Liver (tissue), 8 donors: ENCODE measurements at regions not wholly inside any gene's neighbourhood (a gene's known extent, or its start where the extent isn't known, plus 50 kb on each side); places are given as distances from the start of the nearest gene placed in this dataset.

ENCODE experiments used
- DNase-seq: peaks from one replicate; pipeline ENCODE4 v3.0.0-alpha.2; 2017; ENCODE audit warnings: low spot score
- H3K27ac ChIP-seq, 2 donors: one replicate each; pipeline ENCODE4 v1.7.0; 2013; ENCODE audit warnings: inconsistent platforms in 2 of 2, low read length in 2 of 2, control low read depth in 1 of 2, low read depth in 1 of 2, mild to moderate bottlenecking in 1 of 2
- H3K27me3 ChIP-seq, 4 donors: one replicate each; pipeline versions ENCODE4 v1.6.1 to v1.7.0; 2013; ENCODE audit warnings: low read length in 3 of 4, inconsistent platforms in 1 of 4, mild to moderate bottlenecking in 1 of 4, moderate library complexity in 1 of 4; ENCODE audit not compliant: control insufficient read depth in 4 of 4, insufficient read depth in 4 of 4
- H3K36me3 ChIP-seq, 4 donors: one replicate each; pipeline versions ENCODE4 v1.6.1 to v1.7.0; 2013; ENCODE audit warnings: low read length in 3 of 4, mild to moderate bottlenecking in 3 of 4, low read depth in 1 of 4, moderate library complexity in 1 of 4; ENCODE audit not compliant: control insufficient read depth in 4 of 4, insufficient read depth in 3 of 4
- H3K4me1 ChIP-seq, 4 donors: one replicate each; pipeline versions ENCODE4 v1.6.1 to v1.7.0; 2013; ENCODE audit warnings: low read length in 3 of 4, mild to moderate bottlenecking in 3 of 4, moderate library complexity in 1 of 4; ENCODE audit not compliant: control insufficient read depth in 4 of 4, insufficient read depth in 4 of 4
- H3K4me3 ChIP-seq, 3 donors: one replicate each; pipeline versions ENCODE4 v1.6.1 to v1.7.0; 2013; ENCODE audit warnings: low read length in 3 of 3, control low read depth in 1 of 3, low read depth in 1 of 3, mild to moderate bottlenecking in 1 of 3
- H3K9ac ChIP-seq, 2 donors: one replicate each; pipeline ENCODE4 v1.7.0; 2013; ENCODE audit warnings: low read length in 2 of 2, mild to moderate bottlenecking in 2 of 2, moderate library complexity in 2 of 2, control low read depth in 1 of 2, low read depth in 1 of 2
- H3K9me3 ChIP-seq, 4 donors: one replicate each; pipeline versions ENCODE4 v1.6.1 to v1.7.0; 2013; ENCODE audit warnings: low read length in 3 of 4; ENCODE audit not compliant: control insufficient read depth in 4 of 4
- EGR1 ChIP-seq, 2 donors: IDR thresholded peaks; 2 replicates each; pipeline ENCODE4 v1.6.1; 2016 to 2018; ENCODE audit warnings: antibody characterized with exemption in 2 of 2, low read depth in 2 of 2
- FOXA1 ChIP-seq: IDR thresholded peaks from 2 replicates; pipeline ENCODE4 v1.6.1; 2016; ENCODE audit warnings: antibody characterized with exemption
- GABPA ChIP-seq, 2 donors: IDR thresholded peaks in 1 of 2; conservative IDR thresholded peaks in 1 of 2; 2 replicates each; pipeline ENCODE4 v1.6.1; 2016; ENCODE audit warnings: antibody characterized with exemption in 2 of 2, mild to moderate bottlenecking in 1 of 2, moderate library complexity in 1 of 2
- HNF4A ChIP-seq, 2 donors: conservative IDR thresholded peaks; 2 replicates each; pipeline ENCODE4 v1.6.1; 2016; ENCODE audit warnings: antibody characterized with exemption in 2 of 2, mild to moderate bottlenecking in 2 of 2
- HNF4G ChIP-seq: IDR thresholded peaks from 2 replicates; pipeline ENCODE4 v1.6.1; 2016; ENCODE audit warnings: antibody characterized with exemption
- JUND ChIP-seq, 2 donors: IDR thresholded peaks; 2 replicates each; pipeline ENCODE4 v1.6.1; 2016; ENCODE audit warnings: antibody characterized with exemption in 2 of 2
- NR2F2 ChIP-seq: IDR thresholded peaks from 2 replicates; pipeline ENCODE4 v1.6.1; 2016; ENCODE audit warnings: antibody characterized with exemption
- RAD21 ChIP-seq, 2 donors: IDR thresholded peaks; 2 replicates each; pipeline ENCODE4 v1.6.1; 2016; ENCODE audit warnings: antibody characterized with exemption in 2 of 2, mild to moderate bottlenecking in 2 of 2
- RXRA ChIP-seq, 2 donors: IDR thresholded peaks; 2 replicates each; pipeline ENCODE4 v1.6.1; 2017 to 2018; ENCODE audit warnings: antibody characterized with exemption in 2 of 2, mild to moderate bottlenecking in 1 of 2
- TAF1 ChIP-seq: conservative IDR thresholded peaks from 2 replicates; pipeline ENCODE4 v1.6.1; 2016; ENCODE audit warnings: antibody characterized with exemption, mild to moderate bottlenecking
- YY1 ChIP-seq: IDR thresholded peaks from 2 replicates; pipeline ENCODE4 v1.6.1; 2016; ENCODE audit warnings: antibody characterized with exemption, mild to moderate bottlenecking
- WGBS: extraction: QIAGEN DNeasy Blood & Tissue Kit; methylation state at CpG from one replicate; pipeline ENCODE4 v1.1.7; 2013; 5-methylcytosine and 5-hydroxymethylcytosine counted together
- TF ChIP-seq, protein P1 (sequence below): IDR thresholded peaks from 2 replicates; pipeline ENCODE4 v1.6.1; 2016; ENCODE audit warnings: antibody characterized with exemption
- TF ChIP-seq, protein P2 (sequence below): IDR thresholded peaks from 2 replicates; pipeline ENCODE4 v1.6.1; 2016; ENCODE audit warnings: antibody characterized with exemption, mild to moderate bottlenecking
- TF ChIP-seq, protein P3 (sequence below): fragments of 150-350 bp; IDR thresholded peaks from 2 replicates; pipeline ENCODE4 v1.5.1; 2017; ENCODE audit warnings: improper control_type of control experiment, low read depth, low read length; ENCODE audit not compliant: missing input control
- TF ChIP-seq, protein P4 (sequence below): IDR thresholded peaks from 2 replicates; pipeline ENCODE4 v1.6.1; 2016; ENCODE audit warnings: antibody characterized with exemption
- TF ChIP-seq, protein P5 (sequence below): IDR thresholded peaks from 2 replicates; pipeline ENCODE4 v1.6.1; 2016; ENCODE audit warnings: antibody characterized with exemption
- donor health status: healthy.
- donor health status: healthy.
- donor health status: healthy.
- donor health status: healthy.
- donor health status: healthy.

DNA sequence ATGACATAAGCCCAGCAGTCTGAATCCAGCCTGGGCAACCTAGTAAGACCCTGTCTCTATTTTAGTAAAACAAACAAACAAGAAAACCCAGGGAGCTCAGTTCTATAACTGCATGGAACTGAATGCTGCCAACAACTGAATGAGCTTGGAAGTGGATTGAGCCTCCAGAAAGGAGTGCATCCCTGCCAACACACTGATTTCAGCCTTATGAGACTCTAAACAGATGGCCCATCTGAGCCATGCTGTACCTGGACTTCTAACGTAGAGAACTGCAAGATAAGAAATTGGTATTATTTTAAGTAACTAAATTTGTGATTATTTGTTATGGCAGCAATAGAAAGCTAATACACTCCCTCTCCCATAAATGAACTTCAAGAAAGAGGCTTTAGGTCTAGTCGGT lies 150.4 kb upstream of the RAI14 start:
- TF ChIP-seq FOXA1 (no peak), RXRA (IDR thresholded peaks at IDR 0.05) (no peak), EGR1 (IDR thresholded peaks at IDR 0.05; ENCODE audit: low read depth in 2 of 2) (no peak), HNF4A (conservative IDR thresholded peaks at IDR 0.05) (no peak), RAD21 (IDR thresholded peaks at IDR 0.05) (no peak), NR2F2 (no peak), GABPA (IDR thresholded peaks at IDR 0.05 in 1 of 2, conservative IDR thresholded peaks at IDR 0.05 in 1 of 2) (no peak), HNF4G (no peak), TAF1 (no peak), YY1 (no peak)
- TF ChIP-seq, protein P1, sequence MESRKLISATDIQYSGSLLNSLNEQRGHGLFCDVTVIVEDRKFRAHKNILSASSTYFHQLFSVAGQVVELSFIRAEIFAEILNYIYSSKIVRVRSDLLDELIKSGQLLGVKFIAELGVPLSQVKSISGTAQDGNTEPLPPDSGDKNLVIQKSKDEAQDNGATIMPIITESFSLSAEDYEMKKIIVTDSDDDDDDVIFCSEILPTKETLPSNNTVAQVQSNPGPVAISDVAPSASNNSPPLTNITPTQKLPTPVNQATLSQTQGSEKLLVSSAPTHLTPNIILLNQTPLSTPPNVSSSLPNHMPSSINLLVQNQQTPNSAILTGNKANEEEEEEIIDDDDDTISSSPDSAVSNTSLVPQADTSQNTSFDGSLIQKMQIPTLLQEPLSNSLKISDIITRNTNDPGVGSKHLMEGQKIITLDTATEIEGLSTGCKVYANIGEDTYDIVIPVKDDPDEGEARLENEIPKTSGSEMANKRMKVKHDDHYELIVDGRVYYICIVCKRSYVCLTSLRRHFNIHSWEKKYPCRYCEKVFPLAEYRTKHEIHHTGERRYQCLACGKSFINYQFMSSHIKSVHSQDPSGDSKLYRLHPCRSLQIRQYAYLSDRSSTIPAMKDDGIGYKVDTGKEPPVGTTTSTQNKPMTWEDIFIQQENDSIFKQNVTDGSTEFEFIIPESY = no peak
- TF ChIP-seq, protein P2, sequence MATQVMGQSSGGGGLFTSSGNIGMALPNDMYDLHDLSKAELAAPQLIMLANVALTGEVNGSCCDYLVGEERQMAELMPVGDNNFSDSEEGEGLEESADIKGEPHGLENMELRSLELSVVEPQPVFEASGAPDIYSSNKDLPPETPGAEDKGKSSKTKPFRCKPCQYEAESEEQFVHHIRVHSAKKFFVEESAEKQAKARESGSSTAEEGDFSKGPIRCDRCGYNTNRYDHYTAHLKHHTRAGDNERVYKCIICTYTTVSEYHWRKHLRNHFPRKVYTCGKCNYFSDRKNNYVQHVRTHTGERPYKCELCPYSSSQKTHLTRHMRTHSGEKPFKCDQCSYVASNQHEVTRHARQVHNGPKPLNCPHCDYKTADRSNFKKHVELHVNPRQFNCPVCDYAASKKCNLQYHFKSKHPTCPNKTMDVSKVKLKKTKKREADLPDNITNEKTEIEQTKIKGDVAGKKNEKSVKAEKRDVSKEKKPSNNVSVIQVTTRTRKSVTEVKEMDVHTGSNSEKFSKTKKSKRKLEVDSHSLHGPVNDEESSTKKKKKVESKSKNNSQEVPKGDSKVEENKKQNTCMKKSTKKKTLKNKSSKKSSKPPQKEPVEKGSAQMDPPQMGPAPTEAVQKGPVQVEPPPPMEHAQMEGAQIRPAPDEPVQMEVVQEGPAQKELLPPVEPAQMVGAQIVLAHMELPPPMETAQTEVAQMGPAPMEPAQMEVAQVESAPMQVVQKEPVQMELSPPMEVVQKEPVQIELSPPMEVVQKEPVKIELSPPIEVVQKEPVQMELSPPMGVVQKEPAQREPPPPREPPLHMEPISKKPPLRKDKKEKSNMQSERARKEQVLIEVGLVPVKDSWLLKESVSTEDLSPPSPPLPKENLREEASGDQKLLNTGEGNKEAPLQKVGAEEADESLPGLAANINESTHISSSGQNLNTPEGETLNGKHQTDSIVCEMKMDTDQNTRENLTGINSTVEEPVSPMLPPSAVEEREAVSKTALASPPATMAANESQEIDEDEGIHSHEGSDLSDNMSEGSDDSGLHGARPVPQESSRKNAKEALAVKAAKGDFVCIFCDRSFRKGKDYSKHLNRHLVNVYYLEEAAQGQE = no peak
- TF ChIP-seq, protein P3, sequence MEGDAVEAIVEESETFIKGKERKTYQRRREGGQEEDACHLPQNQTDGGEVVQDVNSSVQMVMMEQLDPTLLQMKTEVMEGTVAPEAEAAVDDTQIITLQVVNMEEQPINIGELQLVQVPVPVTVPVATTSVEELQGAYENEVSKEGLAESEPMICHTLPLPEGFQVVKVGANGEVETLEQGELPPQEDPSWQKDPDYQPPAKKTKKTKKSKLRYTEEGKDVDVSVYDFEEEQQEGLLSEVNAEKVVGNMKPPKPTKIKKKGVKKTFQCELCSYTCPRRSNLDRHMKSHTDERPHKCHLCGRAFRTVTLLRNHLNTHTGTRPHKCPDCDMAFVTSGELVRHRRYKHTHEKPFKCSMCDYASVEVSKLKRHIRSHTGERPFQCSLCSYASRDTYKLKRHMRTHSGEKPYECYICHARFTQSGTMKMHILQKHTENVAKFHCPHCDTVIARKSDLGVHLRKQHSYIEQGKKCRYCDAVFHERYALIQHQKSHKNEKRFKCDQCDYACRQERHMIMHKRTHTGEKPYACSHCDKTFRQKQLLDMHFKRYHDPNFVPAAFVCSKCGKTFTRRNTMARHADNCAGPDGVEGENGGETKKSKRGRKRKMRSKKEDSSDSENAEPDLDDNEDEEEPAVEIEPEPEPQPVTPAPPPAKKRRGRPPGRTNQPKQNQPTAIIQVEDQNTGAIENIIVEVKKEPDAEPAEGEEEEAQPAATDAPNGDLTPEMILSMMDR = no peak
- TF ChIP-seq, protein P4, sequence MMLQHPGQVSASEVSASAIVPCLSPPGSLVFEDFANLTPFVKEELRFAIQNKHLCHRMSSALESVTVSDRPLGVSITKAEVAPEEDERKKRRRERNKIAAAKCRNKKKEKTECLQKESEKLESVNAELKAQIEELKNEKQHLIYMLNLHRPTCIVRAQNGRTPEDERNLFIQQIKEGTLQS = no peak
- H3K27ac ChIP-seq = no peak overlapping the region
- peaks cover 10 to 35% (median 20%) of the 10 kb centered on the region in 4 donors for H3K4me1 ChIP-seq
- no peak overlapping the region for H3K9ac ChIP-seq
- H3K9me3 ChIP-seq = no peaks in the 10 kb centered on the region
- DNase-seq = no peak
- H3K4me3 ChIP-seq = no peak overlapping the region
- no peaks in the 10 kb centered on the region for H3K36me3 ChIP-seq
- WGBS = 88% methylated on average over 2 of the region's 2 CpGs
- H3K27me3 ChIP-seq = no peaks in the 10 kb centered on the region

DNA sequence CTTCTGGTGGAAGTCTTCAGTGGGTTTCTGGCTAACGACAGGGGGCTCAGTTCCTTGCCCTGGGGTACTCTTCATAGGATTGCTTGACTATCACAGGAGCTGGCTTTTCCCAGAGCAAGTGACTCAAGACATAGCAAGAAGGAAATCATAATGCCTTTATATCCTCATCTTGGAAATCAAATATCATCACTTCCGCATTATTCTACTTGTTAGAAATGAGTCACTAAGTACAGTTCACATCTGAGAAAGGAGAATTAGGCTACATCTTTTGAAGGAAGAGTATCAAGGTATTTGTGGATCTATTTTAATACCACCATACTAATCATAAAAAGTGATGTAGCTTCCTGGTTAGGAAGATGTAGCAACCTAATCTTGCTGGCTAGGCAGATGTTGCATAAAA lies 148.2 kb upstream of the RAI14 start:
- Histone ChIP-seq H3K4me1 (peaks cover 12 to 44% (median 34%) of the 10 kb centered on the region in 4 donors), H3K4me3 (no peak overlapping the region), H3K27me3 (no peaks in the 10 kb centered on the region), H3K9me3 (no peaks in the 10 kb centered on the region), H3K36me3 (no peaks in the 10 kb centered on the region), H3K9ac (no peak overlapping the region), H3K27ac (no peak overlapping the region)
- WGBS = 89% methylated on average over 2 of the region's 2 CpGs
- DNase-seq = no peak
- TF ChIP-seq, protein P4 = no peak
- TF ChIP-seq, protein P3 = no peak
- no peak for TF ChIP-seq JUND (IDR thresholded peaks at IDR 0.05)
- no peak for TF ChIP-seq YY1
- no peak for TF ChIP-seq HNF4G
- no peak for TF ChIP-seq NR2F2
- TF ChIP-seq HNF4A (conservative IDR thresholded peaks at IDR 0.05) = no peak
- TF ChIP-seq, protein P1 = no peak
- TF ChIP-seq RAD21 (IDR thresholded peaks at IDR 0.05) = no peak
- TF ChIP-seq GABPA (IDR thresholded peaks at IDR 0.05 in 1 of 2, conservative IDR thresholded peaks at IDR 0.05 in 1 of 2) = no peak
- TF ChIP-seq, protein P5, sequence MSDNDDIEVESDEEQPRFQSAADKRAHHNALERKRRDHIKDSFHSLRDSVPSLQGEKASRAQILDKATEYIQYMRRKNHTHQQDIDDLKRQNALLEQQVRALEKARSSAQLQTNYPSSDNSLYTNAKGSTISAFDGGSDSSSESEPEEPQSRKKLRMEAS = no peak
- no peak for TF ChIP-seq EGR1 (IDR thresholded peaks at IDR 0.05; ENCODE audit: low read depth in 2 of 2)
